Activated CD4-positive, CD25-positive, alpha-beta regulatory T cell treated with anti-CD3 and anti-CD28 coated beads, Interleukin-2, amount 50 U/mL, for 16 hours (primary cell): ENCODE measurements at regions not wholly inside any gene's neighbourhood (a gene's known extent, or its start where the extent isn't known, plus 50 kb on each side); places are given as distances from the start of the nearest gene placed in this dataset.
A peak's percentile ranks its signal among the peaks of the same experiment; 100 is the strongest.

Experiments
- DNase-seq: peaks from one replicate; pipeline ENCODE4 v3.0.0-alpha.2; 2020; ENCODE audit warnings: low read depth, low spot score

DNA sequence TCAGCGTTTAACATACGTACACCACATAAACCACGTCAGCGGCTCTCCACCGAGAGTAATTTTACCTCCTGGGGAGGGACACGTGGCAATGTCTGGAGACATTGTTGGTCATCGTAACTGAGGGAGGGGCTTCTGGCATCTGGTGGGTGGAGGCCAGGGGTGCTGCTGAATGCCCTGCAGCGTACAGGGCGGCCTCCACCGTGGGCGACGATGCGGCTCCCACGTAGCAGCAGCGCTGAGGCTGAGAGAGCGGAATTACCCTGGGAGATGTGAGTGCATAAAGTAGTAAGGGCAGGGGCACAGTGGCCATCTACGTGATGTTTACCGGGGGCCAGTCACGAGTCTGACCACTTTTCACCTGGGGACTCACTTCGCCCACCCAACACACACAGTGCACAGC is 212.4 kb downstream of the RBFOX3 start:
- DNase-seq = no peak

DNA sequence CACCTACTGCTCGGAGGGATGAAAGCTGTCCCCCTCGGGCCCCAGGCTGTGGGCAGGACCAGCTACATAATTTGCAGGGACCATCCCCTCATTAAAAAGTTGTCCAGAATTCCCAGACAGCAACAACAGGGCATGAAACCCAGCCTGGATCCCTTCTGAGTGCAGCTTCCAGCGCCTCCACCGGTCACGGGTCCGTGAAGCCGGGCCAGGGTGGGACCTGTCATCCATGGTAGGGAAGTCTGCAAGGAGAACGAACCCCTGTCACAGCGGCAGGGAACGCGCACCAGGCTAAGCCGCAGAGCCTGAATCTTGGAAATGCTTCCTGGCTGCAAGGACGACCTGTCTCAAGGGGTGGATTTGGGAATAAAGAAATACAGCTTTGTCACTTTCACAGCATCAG is 214.2 kb downstream of the RBFOX3 start:
- no peak for DNase-seq

GRCh38 chr17:79395545-79395944 is 215.3 kb downstream of the RBFOX3 start:
- DNase-seq = no peak

GRCh38 chr17:79395066-79395465 is 215.8 kb downstream of the RBFOX3 start:
- DNase-seq = no peak

DNA sequence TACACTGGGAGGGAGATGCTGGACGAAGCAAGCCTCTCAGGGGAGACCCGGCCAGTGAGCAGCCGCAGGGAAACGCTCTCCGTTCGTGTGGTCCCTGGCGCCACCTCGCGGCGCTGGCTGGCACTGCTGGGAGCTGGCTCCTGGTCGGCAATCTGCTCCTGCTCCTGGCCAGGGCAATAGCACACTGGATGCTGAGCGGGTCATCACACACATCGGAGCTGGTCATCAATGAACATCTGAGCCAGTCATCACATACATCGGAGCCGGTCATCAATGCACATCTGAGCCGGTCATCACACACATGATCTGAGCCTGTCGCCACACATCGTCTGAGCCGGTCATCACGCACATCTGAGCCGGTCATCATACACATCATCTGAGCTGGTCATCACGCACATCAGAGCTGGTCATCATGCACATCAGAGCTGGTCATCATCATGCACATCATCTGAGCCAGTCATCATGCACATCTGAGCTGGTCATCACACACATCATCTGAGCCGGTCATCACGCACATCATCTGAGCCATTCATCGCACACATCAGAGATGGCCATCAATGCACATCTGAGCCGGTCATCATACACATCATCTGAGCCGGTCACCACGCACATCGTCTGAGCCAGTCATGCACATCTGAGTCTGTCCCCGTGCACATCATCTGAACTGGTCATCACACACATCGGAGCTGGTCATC is 217.3 kb downstream of the RBFOX3 start:
- peak; percentile 17 for DNase-seq

- DNase-seq = no peak
Observed at GRCh38 chr17:79392598-79392997, 218.3 kb downstream of the RBFOX3 start.

DNA sequence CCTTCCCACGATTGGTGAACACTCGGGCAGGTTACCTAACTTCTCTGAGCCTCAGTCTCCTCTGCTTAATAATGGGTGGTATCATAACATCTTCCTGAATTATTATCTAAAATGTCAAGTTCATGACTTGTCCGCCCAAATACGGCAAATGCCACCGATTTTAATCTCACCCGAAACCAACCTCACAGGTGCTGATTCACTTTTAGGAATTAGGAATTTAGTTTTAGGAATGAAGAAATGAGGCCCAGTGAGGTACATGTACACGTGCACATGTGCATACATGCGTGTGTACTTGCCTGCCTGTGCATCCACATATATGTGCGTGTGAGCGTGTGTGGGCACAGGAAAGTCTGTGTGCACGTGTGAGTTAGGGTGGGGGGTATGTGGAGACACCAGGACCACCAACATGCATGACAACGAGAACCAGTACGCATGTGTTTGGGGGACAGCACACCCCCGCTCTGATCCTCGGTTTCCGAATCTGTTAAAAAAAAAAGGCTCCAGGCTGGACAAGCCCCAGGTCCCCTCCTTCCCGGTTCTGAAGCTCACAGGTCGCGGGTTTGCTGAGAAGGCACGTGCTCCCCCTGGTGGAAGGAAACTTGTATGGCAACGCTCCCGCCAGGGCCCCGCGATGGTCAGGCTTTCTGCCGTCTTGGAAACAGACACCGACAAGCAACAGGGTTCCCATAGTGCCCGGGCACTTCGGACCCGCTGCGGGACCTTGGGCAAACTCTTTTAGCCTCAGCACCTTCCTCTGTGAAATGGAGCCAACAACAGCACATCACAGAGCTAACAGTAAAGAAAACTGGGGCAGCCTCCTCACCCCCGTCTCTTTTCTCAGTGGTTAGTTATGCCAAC is 219.2 kb downstream of the RBFOX3 start:
- DNase-seq = peak; percentile 40

GRCh38 chr17:79389896-79390295 is 221.0 kb downstream of the RBFOX3 start:
- no peak for DNase-seq

GRCh38 chr17:79388556-79389295 is 222.1 kb downstream of the RBFOX3 start:
- no peak for DNase-seq

- DNase-seq = no peak
Observed at GRCh38 chr17:79387783-79388182, 223.1 kb downstream of the RBFOX3 start.

DNA sequence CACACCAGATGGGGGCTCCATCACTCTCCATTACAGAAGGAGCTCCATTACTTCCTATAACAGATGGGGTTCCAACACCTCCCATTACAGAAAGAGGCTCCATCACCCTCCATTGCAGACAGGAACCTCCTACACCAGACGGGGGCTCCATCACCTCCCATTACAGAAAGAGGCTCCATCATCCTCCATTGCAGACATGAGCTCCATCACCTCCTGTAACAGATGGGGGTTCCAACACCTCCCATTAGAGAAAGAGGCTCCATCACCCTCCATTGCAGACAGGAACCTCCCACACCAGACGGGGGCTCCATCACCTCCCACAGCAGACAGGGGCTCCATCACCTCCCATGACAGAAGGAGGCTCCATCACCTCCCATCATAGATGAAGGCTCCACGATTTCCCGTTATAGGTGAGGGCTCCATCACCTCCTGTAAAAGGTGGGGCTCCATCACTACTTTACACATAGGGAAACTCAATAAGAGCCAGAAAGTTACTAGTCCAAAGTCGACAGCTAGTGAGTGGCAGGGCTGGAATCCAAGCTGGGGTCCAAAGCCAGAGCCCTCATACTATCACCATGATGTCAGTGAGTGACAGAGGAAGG is 224.8 kb downstream of the RBFOX3 start:
- DNase-seq = no peak

DNA sequence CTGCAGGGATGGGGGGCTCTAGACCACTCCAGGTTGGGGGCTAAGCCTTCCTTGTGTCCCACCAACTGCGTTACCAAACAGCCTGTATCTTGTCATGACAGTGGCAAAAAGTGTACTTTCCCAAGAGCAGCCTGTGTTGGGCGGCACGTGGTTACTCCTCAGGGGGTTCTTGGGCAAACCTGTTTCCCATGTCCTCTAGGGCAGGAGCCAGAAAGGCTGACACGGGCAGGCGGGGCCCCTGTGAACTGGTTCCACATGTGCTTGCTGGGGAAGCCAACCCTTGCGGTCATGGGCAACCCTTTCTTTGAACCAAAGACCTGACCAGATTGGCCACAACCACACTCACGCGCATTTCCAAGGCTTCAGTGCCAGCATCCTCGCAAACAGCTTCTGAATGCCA is 228.5 kb downstream of the RBFOX3 start:
- no peak for DNase-seq

GRCh38 chr17:79379700-79380445 is 231.0 kb downstream of the RBFOX3 start:
- DNase-seq = no peak

GRCh38 chr17:79377230-79377786 is 233.5 kb downstream of the RBFOX3 start:
- DNase-seq = no peak

DNA sequence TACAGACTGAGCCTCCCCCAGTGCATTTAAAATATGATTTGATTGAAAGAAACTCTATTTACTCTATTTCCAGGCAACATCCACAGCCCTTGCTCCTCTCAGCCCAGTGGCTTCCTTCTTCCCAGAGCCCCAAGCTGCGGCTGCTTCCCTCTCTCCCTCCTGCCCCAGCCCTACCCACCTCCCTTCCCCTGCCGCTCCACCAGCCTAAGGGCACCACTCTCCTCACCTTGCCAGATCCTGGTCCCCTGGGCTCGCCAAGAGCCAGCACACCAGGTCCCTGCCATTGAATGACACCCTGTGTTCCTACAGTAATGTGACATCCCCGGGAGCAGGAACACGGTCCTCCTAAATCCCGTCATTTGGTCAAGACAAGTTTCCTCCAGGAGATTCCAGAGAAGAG is 236.0 kb downstream of the RBFOX3 start:
- no peak for DNase-seq

GRCh38 chr17:79374087-79374689 is 236.7 kb downstream of the RBFOX3 start:
- no peak for DNase-seq

- no peak for DNase-seq
Observed at GRCh38 chr17:79372470-79373238, 238.2 kb downstream of the RBFOX3 start.

- no peak for DNase-seq
Observed at GRCh38 chr17:79371984-79372383, 238.9 kb downstream of the RBFOX3 start.

DNA sequence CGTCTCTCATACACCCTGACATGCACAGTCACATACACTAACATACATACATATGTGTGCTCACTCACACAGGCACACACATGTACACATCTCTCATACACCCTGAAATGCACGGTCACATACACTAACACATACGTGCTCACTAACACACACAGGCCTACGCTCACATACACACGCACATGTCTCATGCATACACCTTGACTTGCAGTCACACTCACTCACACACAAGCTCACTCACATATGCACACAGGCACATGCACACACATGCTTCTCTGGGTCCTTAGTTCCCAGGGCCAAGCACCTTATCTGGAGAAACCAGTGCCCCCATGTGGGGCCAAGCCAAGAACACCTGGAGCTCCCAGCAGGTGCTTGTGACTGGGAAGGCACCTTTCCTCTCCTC is 240.3 kb downstream of the RBFOX3 start:
- no peak for DNase-seq

DNA sequence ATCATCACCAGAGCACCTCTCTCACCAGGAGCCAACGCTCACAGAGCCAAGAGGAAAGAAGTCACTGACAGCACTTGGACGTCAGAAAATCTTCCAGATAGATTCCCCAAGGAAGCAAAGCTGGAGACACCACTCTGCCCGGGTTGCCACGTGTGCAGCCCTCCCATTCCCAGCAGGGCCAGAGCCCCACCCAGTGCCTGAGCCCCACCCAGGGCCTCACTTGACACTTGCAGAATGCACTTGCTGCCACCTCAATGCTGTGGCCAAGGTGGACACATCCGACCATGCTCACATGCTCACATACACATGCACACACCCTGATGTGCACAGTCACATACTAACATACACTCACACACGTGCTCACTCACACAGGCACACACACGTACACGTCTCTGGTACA is 240.7 kb downstream of the RBFOX3 start:
- no peak for DNase-seq
